Effector memory CD4-positive, alpha-beta T cell (primary cell): ENCODE measurements at regions not wholly inside any gene's neighbourhood (a gene's known extent, or its start where the extent isn't known, plus 50 kb on each side); places are given as distances from the start of the nearest gene placed in this dataset.

Experiments
- DNase-seq, 3 donors: peaks; one replicate each; pipeline ENCODE4 v3.0.0-alpha.2; 2020
- H3K27ac ChIP-seq: 2 replicates; pipeline ENCODE4 v1.7.0; 2013; ENCODE audit warnings: mild to moderate bottlenecking, low read length, moderate library complexity; ENCODE audit not compliant: insufficient read depth, poor library complexity, severe bottlenecking
- H3K27me3 ChIP-seq: replicated peaks from 2 replicates; pipeline ENCODE4 v1.7.0; 2013; ENCODE audit warnings: mild to moderate bottlenecking, low read length; ENCODE audit not compliant: insufficient read depth, control insufficient read depth, poor library complexity, severe bottlenecking
- H3K36me3 ChIP-seq: 2 replicates; pipeline ENCODE4 v1.7.0; 2013; ENCODE audit warnings: mild to moderate bottlenecking, low read length, moderate library complexity; ENCODE audit not compliant: control insufficient read depth, insufficient read depth
- H3K4me1 ChIP-seq: 2 replicates; pipeline ENCODE4 v1.7.0; 2013; ENCODE audit warnings: low read length, mild to moderate bottlenecking; ENCODE audit not compliant: control insufficient read depth, insufficient read depth, poor library complexity, severe bottlenecking
- H3K4me3 ChIP-seq: 2 replicates; pipeline ENCODE4 v1.7.0; 2013; ENCODE audit warnings: low read length, low read depth, mild to moderate bottlenecking; ENCODE audit not compliant: insufficient read depth, poor library complexity, severe bottlenecking
- H3K9me3 ChIP-seq: 2 replicates; pipeline ENCODE4 v1.7.0; 2013; ENCODE audit warnings: mild to moderate bottlenecking, low read length, moderate library complexity; ENCODE audit not compliant: control insufficient read depth

DNA sequence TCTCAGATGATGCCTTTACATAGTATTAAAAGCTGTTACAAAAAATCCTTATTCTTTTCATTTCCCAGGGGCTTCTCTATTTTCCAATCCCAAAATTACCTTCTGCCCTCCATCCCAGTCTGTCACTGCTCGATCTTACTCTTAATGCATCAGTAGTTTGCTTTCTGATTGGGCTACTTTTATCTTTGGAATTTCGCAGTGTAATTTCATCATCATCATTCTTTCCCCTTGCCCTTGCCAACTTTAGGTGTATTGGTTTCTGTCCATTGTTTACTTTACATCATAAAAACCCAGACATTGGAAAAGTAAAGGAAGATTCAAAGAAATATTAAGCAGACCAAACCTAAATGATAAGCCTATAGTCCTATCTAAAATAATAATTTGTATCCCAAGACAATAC, 457.2 kb downstream of the PIK3C3 start:
- no peaks in the 10 kb centered on the region for H3K4me1 ChIP-seq
- H3K4me3 ChIP-seq, result no peak overlapping the region
- no peak for DNase-seq
- no peak overlapping the region for H3K27ac ChIP-seq
- H3K27me3 ChIP-seq, result no peaks in the 10 kb centered on the region
- H3K36me3 ChIP-seq, result no peaks in the 10 kb centered on the region
- H3K9me3 ChIP-seq, result no peaks in the 10 kb centered on the region

DNA sequence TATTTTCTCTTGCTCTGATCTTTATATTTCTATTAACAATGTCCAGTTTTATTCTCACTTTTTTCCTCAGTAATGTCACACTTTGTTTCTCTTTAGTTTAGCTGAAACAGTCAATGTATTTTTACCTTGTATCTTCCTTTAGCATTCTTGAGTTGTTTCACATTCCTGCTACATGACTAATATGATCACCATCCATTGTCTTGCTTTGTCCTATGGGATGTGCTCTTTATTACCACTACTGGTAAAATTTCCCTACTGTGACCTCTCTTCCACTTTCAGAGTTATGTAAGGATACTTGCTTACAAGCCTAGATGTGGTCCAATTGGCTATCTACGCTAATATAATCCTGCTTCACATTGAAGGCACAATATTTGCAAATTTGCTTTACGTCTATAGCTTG, 457.9 kb downstream of the PIK3C3 start:
- H3K4me1 ChIP-seq, result no peaks in the 10 kb centered on the region
- no peaks in the 10 kb centered on the region for H3K36me3 ChIP-seq
- H3K27ac ChIP-seq, result no peak overlapping the region
- no peak for DNase-seq
- H3K4me3 ChIP-seq, result no peak overlapping the region
- H3K27me3 ChIP-seq, result no peaks in the 10 kb centered on the region
- no peaks in the 10 kb centered on the region for H3K9me3 ChIP-seq

DNA sequence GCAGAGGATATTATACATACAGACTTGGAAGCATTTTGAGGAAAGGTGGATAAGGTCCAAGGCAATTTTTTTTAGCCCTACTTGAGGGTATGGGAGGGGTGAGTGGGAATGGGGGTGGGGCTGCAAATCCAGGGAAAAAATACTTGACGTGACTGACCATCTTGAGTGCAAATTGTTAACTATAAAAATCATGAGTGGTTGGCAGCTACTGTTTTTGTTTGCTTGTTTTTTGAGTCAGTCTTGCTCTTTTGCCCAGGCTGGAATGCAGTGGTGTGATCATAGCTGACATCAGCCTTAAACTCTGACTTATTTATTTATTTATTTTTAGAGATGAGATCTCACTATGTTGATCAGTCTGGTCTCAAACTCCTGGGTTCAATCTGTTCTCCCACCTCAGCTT, 458.8 kb downstream of the PIK3C3 start:
- Histone ChIP-seq H3K36me3 (no peaks in the 10 kb centered on the region), H3K9me3 (no peaks in the 10 kb centered on the region), H3K27ac (no peak overlapping the region), H3K4me1 (no peaks in the 10 kb centered on the region), H3K4me3 (no peak overlapping the region), H3K27me3 (no peaks in the 10 kb centered on the region)
- no peak for DNase-seq

DNA sequence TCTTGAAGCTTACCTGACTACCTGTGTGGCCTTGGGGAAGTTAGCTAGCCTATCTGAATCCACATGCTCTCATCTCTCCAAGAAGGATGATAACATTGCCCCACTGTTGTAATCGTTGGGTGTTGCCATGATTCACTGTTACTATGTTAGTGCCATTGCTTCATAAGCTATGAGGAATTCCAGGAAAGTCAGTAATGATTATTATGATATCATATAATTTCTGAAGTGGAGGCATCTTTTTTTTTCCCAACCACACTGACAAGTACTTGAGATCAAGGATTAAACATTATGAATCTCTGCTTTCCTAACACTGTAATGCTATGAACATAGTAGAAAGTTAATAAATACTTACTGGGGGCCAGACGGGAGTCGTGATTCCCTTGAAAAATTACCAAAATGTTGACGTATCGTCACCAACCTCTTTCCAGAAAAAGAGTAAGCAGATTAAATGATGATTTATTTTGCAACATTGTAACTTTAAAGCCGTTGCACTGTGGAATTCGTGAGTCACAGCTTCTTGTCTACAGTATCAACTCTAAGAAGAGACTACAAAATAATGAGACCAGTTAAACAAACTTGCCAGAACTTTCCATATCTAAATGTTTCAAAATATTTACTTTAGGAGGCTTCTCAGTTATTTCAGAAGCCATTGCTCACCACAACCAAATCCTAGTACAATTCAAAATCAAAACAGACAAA, 459.9 kb downstream of the PIK3C3 start:
- DNase-seq, result no peak
- no peak overlapping the region for H3K27ac ChIP-seq
- H3K4me1 ChIP-seq, result no peaks in the 10 kb centered on the region

DNA sequence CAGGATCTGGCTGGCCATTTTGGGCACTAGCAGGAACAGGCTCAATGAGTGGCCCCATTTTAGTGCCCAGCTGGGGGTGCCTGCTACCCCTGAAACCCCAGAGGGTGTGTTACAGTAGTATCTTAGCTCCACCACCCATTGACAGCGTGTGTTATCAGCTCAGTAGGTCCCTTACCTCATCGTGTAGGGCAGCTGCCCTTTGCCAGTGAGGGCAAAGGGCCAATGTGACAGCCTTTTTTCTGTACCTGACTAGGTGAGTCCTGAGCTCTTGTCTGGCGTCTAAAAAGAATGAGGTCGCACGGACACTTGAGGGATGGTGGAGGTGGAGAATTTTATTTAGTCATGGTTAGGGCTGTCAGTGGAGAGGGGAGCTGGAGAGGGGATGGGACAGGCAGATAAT, 462.2 kb downstream of the PIK3C3 start:
- H3K27ac ChIP-seq, result no peak overlapping the region
- no peaks in the 10 kb centered on the region for H3K36me3 ChIP-seq
- no peak overlapping the region for H3K4me3 ChIP-seq
- H3K9me3 ChIP-seq, result no peaks in the 10 kb centered on the region
- DNase-seq, result no peak
- no peaks in the 10 kb centered on the region for H3K27me3 ChIP-seq
- no peaks in the 10 kb centered on the region for H3K4me1 ChIP-seq

More for the DNA sequence above, 459.9 kb downstream of the PIK3C3 start:
- Histone ChIP-seq H3K9me3 (no peaks in the 10 kb centered on the region), H3K36me3 (no peaks in the 10 kb centered on the region), H3K27me3 (no peaks in the 10 kb centered on the region), H3K4me3 (no peak overlapping the region)

DNA sequence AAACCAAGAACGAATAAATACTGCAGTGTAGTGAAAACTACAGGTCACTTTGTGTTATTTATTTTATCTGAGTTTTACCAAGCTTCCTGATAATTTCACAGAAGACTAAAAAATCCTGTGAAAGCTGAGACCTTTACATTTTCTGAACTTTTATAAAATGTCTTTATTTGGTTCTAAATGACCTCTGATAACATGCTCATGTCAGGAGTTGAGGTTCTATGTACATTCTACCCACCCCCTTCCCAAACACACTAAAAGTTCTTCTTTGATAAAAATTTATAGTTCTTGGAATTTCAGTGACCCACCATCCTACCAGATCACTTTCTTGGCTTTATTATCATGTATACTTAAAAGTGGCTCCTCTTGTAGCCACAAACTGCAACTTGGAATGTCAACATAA, 463.1 kb downstream of the PIK3C3 start:
- H3K4me1 ChIP-seq, result no peaks in the 10 kb centered on the region
- no peaks in the 10 kb centered on the region for H3K9me3 ChIP-seq
- no peaks in the 10 kb centered on the region for H3K27me3 ChIP-seq
- H3K36me3 ChIP-seq, result no peaks in the 10 kb centered on the region
- no peak overlapping the region for H3K27ac ChIP-seq
- H3K4me3 ChIP-seq, result no peak overlapping the region
- no peak for DNase-seq

DNA sequence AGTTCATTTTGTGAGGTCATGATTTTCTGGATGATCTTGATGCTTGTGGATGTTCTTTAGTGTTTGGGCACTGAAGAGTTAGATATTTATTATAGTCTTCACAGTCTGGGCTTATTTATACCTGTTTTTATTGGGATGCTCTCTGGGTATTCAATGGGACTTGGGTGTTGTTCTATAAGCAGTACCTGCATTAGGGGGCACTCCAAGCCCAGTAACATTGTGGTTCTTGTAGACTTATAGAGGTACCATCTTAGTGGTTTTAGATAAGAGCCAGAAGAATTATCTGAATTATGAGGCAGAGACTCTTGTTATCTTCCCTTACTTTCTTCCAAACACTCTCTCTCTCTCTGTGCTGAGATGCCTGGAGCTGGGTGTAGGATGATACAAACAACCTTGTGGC, 470.0 kb downstream of the PIK3C3 start:
- Histone ChIP-seq H3K27ac (no peak overlapping the region), H3K27me3 (no peaks in the 10 kb centered on the region), H3K36me3 (no peaks in the 10 kb centered on the region), H3K9me3 (no peaks in the 10 kb centered on the region), H3K4me3 (no peak overlapping the region), H3K4me1 (no peaks in the 10 kb centered on the region)
- DNase-seq, result no peak

DNA sequence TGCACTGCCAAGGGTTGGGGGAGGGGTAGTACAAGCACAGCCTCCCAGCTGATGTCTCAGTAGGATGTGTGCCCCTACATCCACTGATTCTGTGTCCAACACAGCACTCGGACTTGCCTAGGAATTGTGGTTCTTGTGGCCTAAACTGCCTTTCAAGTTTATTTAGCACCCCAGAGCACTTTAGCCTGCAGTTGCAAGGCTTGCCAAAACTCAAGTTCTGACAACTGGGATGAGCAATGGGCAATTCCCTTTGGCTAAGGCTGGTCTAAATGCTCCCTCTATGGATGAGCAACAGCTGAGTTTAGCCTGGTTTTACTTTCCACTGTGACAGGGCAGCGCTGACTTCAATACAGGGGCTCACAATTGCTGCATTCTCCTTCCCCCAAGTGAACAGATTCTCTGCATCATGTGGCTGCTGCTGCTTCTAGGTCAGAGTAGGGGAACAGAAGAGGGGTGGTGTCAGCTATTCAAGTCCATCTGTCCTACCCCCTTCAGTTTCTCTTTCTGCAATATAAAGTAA, 471.5 kb downstream of the PIK3C3 start:
- Histone ChIP-seq H3K27ac (no peak overlapping the region), H3K36me3 (no peaks in the 10 kb centered on the region), H3K4me3 (no peak overlapping the region), H3K9me3 (no peaks in the 10 kb centered on the region), H3K4me1 (no peaks in the 10 kb centered on the region), H3K27me3 (no peaks in the 10 kb centered on the region)
- no peak for DNase-seq

DNA sequence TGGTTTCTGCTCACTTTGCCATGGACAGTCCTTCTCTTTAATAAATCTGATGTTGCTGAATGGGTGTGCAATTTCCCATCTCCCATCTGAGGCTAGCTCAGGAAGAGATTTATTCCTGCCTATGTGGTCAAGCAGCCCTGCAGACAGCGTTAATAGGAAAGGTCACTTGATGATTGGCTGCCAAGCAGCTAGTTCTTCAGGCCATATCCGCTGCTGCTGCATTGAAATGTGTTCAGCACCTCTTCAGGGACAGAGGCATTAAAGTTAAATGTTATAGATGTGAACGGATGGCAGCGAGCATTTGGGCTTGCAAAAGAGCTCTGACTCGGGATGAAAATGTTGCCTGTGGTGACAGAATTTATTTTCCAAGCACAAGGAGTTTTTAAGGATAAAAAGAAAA, 474.2 kb downstream of the PIK3C3 start:
- Histone ChIP-seq H3K27ac (no peak overlapping the region), H3K9me3 (no peaks in the 10 kb centered on the region), H3K36me3 (no peaks in the 10 kb centered on the region), H3K4me3 (no peak overlapping the region), H3K4me1 (no peaks in the 10 kb centered on the region), H3K27me3 (no peaks in the 10 kb centered on the region)
- no peak for DNase-seq

DNA sequence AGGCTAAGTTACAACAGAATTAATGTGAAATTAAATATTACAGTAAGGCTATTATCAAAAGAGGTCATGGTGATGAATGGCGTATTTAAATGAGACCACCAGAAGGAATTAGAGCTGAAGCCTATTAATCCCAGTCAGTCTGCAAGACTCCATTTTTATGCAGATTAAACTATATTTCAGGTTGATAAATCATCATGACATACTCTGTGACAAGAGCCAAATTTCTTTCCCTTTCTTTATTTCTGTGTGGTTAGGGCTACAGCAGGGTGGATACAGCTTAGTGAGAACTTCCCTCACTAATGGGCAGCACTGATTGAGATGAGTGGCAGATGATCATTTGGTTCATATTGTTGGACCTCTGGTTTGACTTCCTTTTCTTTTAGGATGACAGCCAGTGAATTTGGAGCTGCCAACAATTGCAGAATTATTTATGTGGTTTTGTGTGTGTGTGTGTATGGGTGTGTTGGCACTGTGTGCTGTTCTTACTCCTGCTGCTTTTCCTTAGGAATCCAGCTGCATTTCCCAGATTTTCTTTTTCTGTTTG, 481.3 kb downstream of the PIK3C3 start:
- Histone ChIP-seq H3K4me1 (no peaks in the 10 kb centered on the region), H3K4me3 (no peak overlapping the region), H3K27me3 (no peaks in the 10 kb centered on the region), H3K9me3 (no peaks in the 10 kb centered on the region), H3K36me3 (no peaks in the 10 kb centered on the region), H3K27ac (no peak overlapping the region)
- no peak for DNase-seq
